Bronchial epithelial cell (primary cell): ENCODE measurements at regions not wholly inside any gene's neighbourhood (a gene's known extent, or its start where the extent isn't known, plus 50 kb on each side); places are given as distances from the start of the nearest gene placed in this dataset.

ENCODE experiments used
- DNase-seq: peaks from one replicate; pipeline ENCODE4 v3.0.0-alpha.2; 2010; ENCODE audit warnings: low read depth
- FAIRE-seq: peaks from 2 replicates; lab custom pipeline; 2011; peaks lifted over from hg19 to GRCh38; lab: Jason Lieb, UNC
- H3K27me3 ChIP-seq: 2 replicates; pipeline ENCODE4 v1.5.1; 2011; ENCODE audit warnings: low read length; ENCODE audit not compliant: control insufficient read depth, insufficient read depth
- H3K36me3 ChIP-seq: 2 replicates; pipeline ENCODE4 v1.5.1; 2011; ENCODE audit warnings: low read length; ENCODE audit not compliant: control insufficient read depth, insufficient read depth
- H3K4me3 ChIP-seq: 2 replicates; pipeline ENCODE4 v1.5.1; 2011; ENCODE audit warnings: mild to moderate bottlenecking, low read depth, low read length, control low read depth
- CTCF ChIP-seq: IDR thresholded peaks from 2 replicates; pipeline ENCODE4 v1.5.1; 2011; ENCODE audit warnings: mild to moderate bottlenecking, moderate library complexity, low read length, control low read depth, inconsistent platforms; ENCODE audit not compliant: insufficient read depth, severe bottlenecking

- H3K27me3 ChIP-seq: no peaks in the 10 kb centered on the region
- DNase-seq (no peak), FAIRE-seq (no peak)
- H3K4me3 ChIP-seq: no peak overlapping the region
- H3K36me3 ChIP-seq: no peaks in the 10 kb centered on the region
- no peak for TF ChIP-seq CTCF
Measured at GRCh38 chr2:43031471-43032212, 194.8 kb downstream of the ZFP36L2 start.

- DNase-seq (no peak), FAIRE-seq (no peak)
- no peak for TF ChIP-seq CTCF
- H3K36me3 ChIP-seq: no peaks in the 10 kb centered on the region
- H3K4me3 ChIP-seq: no peak overlapping the region
- H3K27me3 ChIP-seq: no peaks in the 10 kb centered on the region
Measured at GRCh38 chr2:43030551-43031307, 195.7 kb downstream of the ZFP36L2 start.

GRCh38 chr2:43029186-43029585 is 197.2 kb downstream of the ZFP36L2 start:
- FAIRE-seq: no peak

GRCh38 chr2:43028188-43028587 is 198.2 kb downstream of the ZFP36L2 start:
- DNase-seq (no peak), FAIRE-seq (no peak)
- Histone ChIP-seq H3K4me3 (no peak overlapping the region), H3K36me3 (no peaks in the 10 kb centered on the region), H3K27me3 (no peaks in the 10 kb centered on the region)
- TF ChIP-seq CTCF: no peak

More at GRCh38 chr2:43029186-43029585, 197.2 kb downstream of the ZFP36L2 start:
- H3K36me3 ChIP-seq: no peaks in the 10 kb centered on the region
- H3K4me3 ChIP-seq: no peak overlapping the region
- TF ChIP-seq CTCF: no peak
- no peak for DNase-seq
- no peaks in the 10 kb centered on the region for H3K27me3 ChIP-seq

GRCh38 chr2:43027097-43027873 is 199.1 kb downstream of the ZFP36L2 start:
- FAIRE-seq (no peak), DNase-seq (no peak)
- H3K36me3 ChIP-seq: no peaks in the 10 kb centered on the region

More at GRCh38 chr2:43027097-43027873, 199.1 kb downstream of the ZFP36L2 start:
- Histone ChIP-seq H3K4me3 (no peak overlapping the region), H3K27me3 (no peaks in the 10 kb centered on the region)
- TF ChIP-seq CTCF: no peak
